ENCODE measurements at regions not wholly inside any gene's neighbourhood (a gene's known extent, or its start where the extent isn't known, plus 50 kb on each side); places are given as distances from the start of the nearest gene placed in this dataset.

- TF ChIP-seq, protein P1, sequence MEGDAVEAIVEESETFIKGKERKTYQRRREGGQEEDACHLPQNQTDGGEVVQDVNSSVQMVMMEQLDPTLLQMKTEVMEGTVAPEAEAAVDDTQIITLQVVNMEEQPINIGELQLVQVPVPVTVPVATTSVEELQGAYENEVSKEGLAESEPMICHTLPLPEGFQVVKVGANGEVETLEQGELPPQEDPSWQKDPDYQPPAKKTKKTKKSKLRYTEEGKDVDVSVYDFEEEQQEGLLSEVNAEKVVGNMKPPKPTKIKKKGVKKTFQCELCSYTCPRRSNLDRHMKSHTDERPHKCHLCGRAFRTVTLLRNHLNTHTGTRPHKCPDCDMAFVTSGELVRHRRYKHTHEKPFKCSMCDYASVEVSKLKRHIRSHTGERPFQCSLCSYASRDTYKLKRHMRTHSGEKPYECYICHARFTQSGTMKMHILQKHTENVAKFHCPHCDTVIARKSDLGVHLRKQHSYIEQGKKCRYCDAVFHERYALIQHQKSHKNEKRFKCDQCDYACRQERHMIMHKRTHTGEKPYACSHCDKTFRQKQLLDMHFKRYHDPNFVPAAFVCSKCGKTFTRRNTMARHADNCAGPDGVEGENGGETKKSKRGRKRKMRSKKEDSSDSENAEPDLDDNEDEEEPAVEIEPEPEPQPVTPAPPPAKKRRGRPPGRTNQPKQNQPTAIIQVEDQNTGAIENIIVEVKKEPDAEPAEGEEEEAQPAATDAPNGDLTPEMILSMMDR (IDR thresholded peaks at IDR 0.05; ENCODE audit: low read length) = no peak
- no peak for TF ChIP-seq EZH2 (IDR thresholded peaks at IDR 0.05; ENCODE audit: borderline replicate concordance, low read length)
These were observed 528.6 kb upstream of the LMCD1 start for GRCh38 chr3:7973006-7973405.

Measured in OCI-LY1 (cell line).